Fibroblast of skin of scalp (primary cell): ENCODE measurements at regions not wholly inside any gene's neighbourhood (a gene's known extent, or its start where the extent isn't known, plus 50 kb on each side); places are given as distances from the start of the nearest gene placed in this dataset.
"Not testable (repeated sequence)": the region's sequence is repeated elsewhere in the genome, so short reads cannot be mapped to it uniquely, and the experiment has no call there.

Experiments
- DNase-seq: peaks from one replicate; pipeline ENCODE4 v3.0.0-alpha.2; 2013

GRCh38 chr3:95815828-95816227 lies 998.6 kb upstream of the EPHA6 start:
- no peak for DNase-seq

- DNase-seq, result no peak
Observed at GRCh38 chr3:95826419-95826818, 988.0 kb upstream of the EPHA6 start.

- DNase-seq, result no peak
Observed at GRCh38 chr3:95832146-95832545, 982.2 kb upstream of the EPHA6 start.

- DNase-seq, result not testable (repeated sequence)
Observed at GRCh38 chr3:95860628-95861027, 953.8 kb upstream of the EPHA6 start.

GRCh38 chr3:95883801-95884200 lies 930.6 kb upstream of the EPHA6 start:
- no peak for DNase-seq

GRCh38 chr3:95886616-95887015 lies 927.8 kb upstream of the EPHA6 start:
- DNase-seq, result peak; percentile 3

GRCh38 chr3:95887114-95887513 lies 927.3 kb upstream of the EPHA6 start:
- no peak for DNase-seq

GRCh38 chr3:95894820-95895219 lies 919.6 kb upstream of the EPHA6 start:
- no peak for DNase-seq

- DNase-seq, result peak; percentile 40
Observed at GRCh38 chr3:95899494-95899893, 914.9 kb upstream of the EPHA6 start.

- DNase-seq, result peak; percentile 17
Observed at GRCh38 chr3:95899911-95900310, 914.5 kb upstream of the EPHA6 start.

GRCh38 chr3:95901948-95902347 lies 912.4 kb upstream of the EPHA6 start:
- no peak for DNase-seq

- no peak for DNase-seq
Observed at GRCh38 chr3:95905182-95905581, 909.2 kb upstream of the EPHA6 start.

GRCh38 chr3:95911767-95912166 lies 902.6 kb upstream of the EPHA6 start:
- no peak for DNase-seq

- DNase-seq, result peak; percentile 97
Observed at GRCh38 chr3:95923496-95924210, 890.7 kb upstream of the EPHA6 start.

- DNase-seq, result no peak
Observed at GRCh38 chr3:95926904-95927501, 887.4 kb upstream of the EPHA6 start.

GRCh38 chr3:95934181-95934580 lies 880.2 kb upstream of the EPHA6 start:
- no peak for DNase-seq

- no peak for DNase-seq
Observed at GRCh38 chr3:95939235-95939809, 875.1 kb upstream of the EPHA6 start.

- no peak for DNase-seq
Observed at GRCh38 chr3:95965704-95966336, 848.6 kb upstream of the EPHA6 start.

- DNase-seq, result no peak
Observed at GRCh38 chr3:95971573-95971972, 842.8 kb upstream of the EPHA6 start.

- no peak for DNase-seq
Observed at GRCh38 chr3:95994338-95994737, 820.1 kb upstream of the EPHA6 start.

GRCh38 chr3:96000966-96001365 lies 813.4 kb upstream of the EPHA6 start:
- no peak for DNase-seq

GRCh38 chr3:96007650-96008195 lies 806.7 kb upstream of the EPHA6 start:
- DNase-seq, result no peak

- DNase-seq, result no peak
Observed at GRCh38 chr3:96012939-96013338, 801.5 kb upstream of the EPHA6 start.
